Mammary epithelial cell (primary cell): ENCODE measurements at regions not wholly inside any gene's neighbourhood (a gene's known extent, or its start where the extent isn't known, plus 50 kb on each side); places are given as distances from the start of the nearest gene placed in this dataset.

ENCODE experiments used
- CTCF ChIP-seq, 2 donors: IDR thresholded peaks in 1 of 2; conservative IDR thresholded peaks in 1 of 2; 2 replicates each; pipeline ENCODE4 v1.5.1; 2011 to 2012; ENCODE audit warnings: inconsistent platforms in 2 of 2, low read length in 2 of 2, mild to moderate bottlenecking in 2 of 2, control low read depth in 1 of 2, low read depth in 1 of 2; ENCODE audit not compliant: insufficient read depth in 1 of 2; ENCODE audit errors: extremely low read depth in 1 of 2
- EZH2 ChIP-seq: IDR thresholded peaks from 2 replicates; pipeline ENCODE4 v1.6.1; 2012; ENCODE audit warnings: low read length, inconsistent platforms, borderline replicate concordance

- no peak for TF ChIP-seq CTCF (conservative IDR thresholded peaks at IDR 0.05 in 1 of 2, IDR thresholded peaks at IDR 0.05 in 1 of 2; ENCODE audit: extremely low read depth in 1 of 2, insufficient read depth in 1 of 2, low read depth in 1 of 2, low read length in 2 of 2)
- no peak for TF ChIP-seq EZH2
Measured at GRCh38 chr2:67311536-67311935, 85.6 kb upstream of the ETAA1 start.
